ENCODE measurements at regions not wholly inside any gene's neighbourhood (a gene's known extent, or its start where the extent isn't known, plus 50 kb on each side); places are given as distances from the start of the nearest gene placed in this dataset.

DNA sequence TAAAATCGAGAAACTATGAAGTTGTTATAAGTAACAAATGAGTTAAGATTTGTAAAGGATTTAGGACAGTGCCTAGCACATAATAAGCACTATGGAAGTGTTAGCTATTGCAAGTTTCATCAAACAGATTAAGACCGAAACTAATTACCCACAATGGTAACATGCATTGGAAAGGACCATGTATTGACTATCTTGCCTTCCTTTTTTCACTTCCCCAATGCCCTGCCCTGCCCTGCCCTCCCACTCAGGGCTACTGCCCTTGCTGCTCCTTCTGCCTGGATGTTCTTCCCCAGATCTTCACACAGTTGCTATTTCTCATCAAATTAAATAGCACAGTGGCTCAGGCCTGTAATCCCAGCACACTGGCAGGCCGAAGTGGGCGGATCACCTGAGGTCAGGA lies 202.1 kb upstream of the PSMD7 start:
- no peak overlapping the region for H3K18ac ChIP-seq (ENCODE audit: low read depth, low read length)
- H3K27ac ChIP-seq (ENCODE audit: insufficient read depth, low read length), result no peak overlapping the region
- 70% methylated on average over 1 of the region's 4 CpGs; no CpG with 5 or more reads in 1 of the 2 experiments for WGBS, 2 experiments (ENCODE audit: extremely low coverage in 2 of 2, insufficient read length in 1 of 2)
- H3K4me1 ChIP-seq (ENCODE audit: control insufficient read depth, insufficient read depth, low read length), result no peaks in the 10 kb centered on the region
- H2BK5ac ChIP-seq (ENCODE audit: low read depth, low read length, poor library complexity, severe bottlenecking), result no peak overlapping the region
- H3K27me3 ChIP-seq (ENCODE audit: control insufficient read depth, insufficient read depth, low read length), result no peaks in the 10 kb centered on the region
- H3K56ac ChIP-seq (ENCODE audit: extremely low read depth, insufficient read depth, low read length), result no peak overlapping the region
- H3K23ac ChIP-seq (ENCODE audit: low read depth, low read length), result no peak overlapping the region
- H4K8ac ChIP-seq (ENCODE audit: low read depth in 2 of 2, low read length in 2 of 2), result no peak overlapping the region
- H3K9me3 ChIP-seq (ENCODE audit: control insufficient read depth, insufficient read depth, low read length), result no peaks in the 10 kb centered on the region; the same call in 1 of the 2 replicates
- H2BK20ac ChIP-seq (ENCODE audit: low read depth, low read length), result no peak overlapping the region
- CTCF ChIA-PET, result interaction anchor here (0.7 kb wide), 1 partner anchor 22 kb away, joined by 3 read pairs; no protein-coding TSS in a partner anchor
- H4K91ac ChIP-seq (ENCODE audit: insufficient read depth, low read depth, low read length), result no peak overlapping the region
- no peak overlapping the region for H3K4ac ChIP-seq (ENCODE audit: low read depth, low read length)
- H2AK5ac ChIP-seq (ENCODE audit: low read depth, low read length), result no peak overlapping the region
- H4K5ac ChIP-seq (ENCODE audit: low read depth, low read length), result no peak overlapping the region
- dilution Hi-C loops (cut with HindIII; ENCODE audit: low sequenced_read_pairs, unreplicated experiment) (no loop called here), intact Hi-C loops (cut with micrococcal nuclease) (no loop called here), in situ Hi-C loops (cut with MboI; ENCODE audit: low sequenced_read_pairs) (no loop called here)
- H3K9ac ChIP-seq (ENCODE audit: low read depth, low read length), result no peak overlapping the region
- no peak overlapping the region for H3K4me2 ChIP-seq (ENCODE audit: low read depth, low read length)
- H2AFZ ChIP-seq (replicated peaks; ENCODE audit: low read length, poor library complexity), result no peak overlapping the region
- no TSS peak for BruUV-seq (replicated peaks)
- no peaks in the 10 kb centered on the region for H3K36me3 ChIP-seq (ENCODE audit: control insufficient read depth, insufficient read depth, low read length)
- no peaks in the 10 kb centered on the region for H4K20me1 ChIP-seq (ENCODE audit: insufficient read depth, low read length)
- no peaks in the 10 kb centered on the region for H3K79me1 ChIP-seq (ENCODE audit: low read depth in 1 of 2, low read length in 2 of 2)
- no peak for ATAC-seq (ENCODE audit: low read depth)
- no peak overlapping the region for H2AK9ac ChIP-seq (replicated peaks; ENCODE audit: low read depth, low read length, poor library complexity)
- DNase-seq, result no peak
- POLR2A ChIA-PET (ENCODE audit: unreplicated experiment), result no interaction called here
- no peak overlapping the region for H2BK120ac ChIP-seq (ENCODE audit: low read depth, low read length)
- no peak overlapping the region for H2BK15ac ChIP-seq (ENCODE audit: low read depth, low read length)
- H3K9me1 ChIP-seq (ENCODE audit: insufficient read depth, low read length), result no peaks in the 10 kb centered on the region
- H3K4me3 ChIP-seq (ENCODE audit: insufficient read depth, low read depth, low read length), result no peak overlapping the region
- no peak for TF ChIP-seq RCOR1 (IDR thresholded peaks at IDR 0.05; ENCODE audit: insufficient replicate concordance, low read length)
- TF ChIP-seq POLR2A (IDR thresholded peaks at IDR 0.05; ENCODE audit: low read depth, low read length), result no peak
- TF ChIP-seq RFX5 (IDR thresholded peaks at IDR 0.05; ENCODE audit: low read depth, low read length), result no peak
- TF ChIP-seq CHD1 (IDR thresholded peaks at IDR 0.05; ENCODE audit: low read depth, low read length), result no peak
- TF ChIP-seq, protein P1, sequence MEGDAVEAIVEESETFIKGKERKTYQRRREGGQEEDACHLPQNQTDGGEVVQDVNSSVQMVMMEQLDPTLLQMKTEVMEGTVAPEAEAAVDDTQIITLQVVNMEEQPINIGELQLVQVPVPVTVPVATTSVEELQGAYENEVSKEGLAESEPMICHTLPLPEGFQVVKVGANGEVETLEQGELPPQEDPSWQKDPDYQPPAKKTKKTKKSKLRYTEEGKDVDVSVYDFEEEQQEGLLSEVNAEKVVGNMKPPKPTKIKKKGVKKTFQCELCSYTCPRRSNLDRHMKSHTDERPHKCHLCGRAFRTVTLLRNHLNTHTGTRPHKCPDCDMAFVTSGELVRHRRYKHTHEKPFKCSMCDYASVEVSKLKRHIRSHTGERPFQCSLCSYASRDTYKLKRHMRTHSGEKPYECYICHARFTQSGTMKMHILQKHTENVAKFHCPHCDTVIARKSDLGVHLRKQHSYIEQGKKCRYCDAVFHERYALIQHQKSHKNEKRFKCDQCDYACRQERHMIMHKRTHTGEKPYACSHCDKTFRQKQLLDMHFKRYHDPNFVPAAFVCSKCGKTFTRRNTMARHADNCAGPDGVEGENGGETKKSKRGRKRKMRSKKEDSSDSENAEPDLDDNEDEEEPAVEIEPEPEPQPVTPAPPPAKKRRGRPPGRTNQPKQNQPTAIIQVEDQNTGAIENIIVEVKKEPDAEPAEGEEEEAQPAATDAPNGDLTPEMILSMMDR (conservative IDR thresholded peaks at IDR 0.05; ENCODE audit: low read depth, low read length), result no peak
- no peak for TF ChIP-seq CEBPB (IDR thresholded peaks at IDR 0.05; ENCODE audit: low read depth, low read length)
- TF ChIP-seq RAD21 (IDR thresholded peaks at IDR 0.05; ENCODE audit: low read length), result no peak
- TF ChIP-seq, protein P2, sequence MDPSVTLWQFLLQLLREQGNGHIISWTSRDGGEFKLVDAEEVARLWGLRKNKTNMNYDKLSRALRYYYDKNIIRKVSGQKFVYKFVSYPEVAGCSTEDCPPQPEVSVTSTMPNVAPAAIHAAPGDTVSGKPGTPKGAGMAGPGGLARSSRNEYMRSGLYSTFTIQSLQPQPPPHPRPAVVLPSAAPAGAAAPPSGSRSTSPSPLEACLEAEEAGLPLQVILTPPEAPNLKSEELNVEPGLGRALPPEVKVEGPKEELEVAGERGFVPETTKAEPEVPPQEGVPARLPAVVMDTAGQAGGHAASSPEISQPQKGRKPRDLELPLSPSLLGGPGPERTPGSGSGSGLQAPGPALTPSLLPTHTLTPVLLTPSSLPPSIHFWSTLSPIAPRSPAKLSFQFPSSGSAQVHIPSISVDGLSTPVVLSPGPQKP (IDR thresholded peaks at IDR 0.05; ENCODE audit: borderline replicate concordance, low read depth, low read length), result no peak
- TF ChIP-seq NFE2L2 (IDR thresholded peaks at IDR 0.05; ENCODE audit: low read depth, low read length), result no peak
- TF ChIP-seq MAFK (IDR thresholded peaks at IDR 0.05; ENCODE audit: low read depth, low read length), result no peak
- TF ChIP-seq FOS (IDR thresholded peaks at IDR 0.05; ENCODE audit: low read depth, low read length), result no peak
- TF ChIP-seq, protein P3, sequence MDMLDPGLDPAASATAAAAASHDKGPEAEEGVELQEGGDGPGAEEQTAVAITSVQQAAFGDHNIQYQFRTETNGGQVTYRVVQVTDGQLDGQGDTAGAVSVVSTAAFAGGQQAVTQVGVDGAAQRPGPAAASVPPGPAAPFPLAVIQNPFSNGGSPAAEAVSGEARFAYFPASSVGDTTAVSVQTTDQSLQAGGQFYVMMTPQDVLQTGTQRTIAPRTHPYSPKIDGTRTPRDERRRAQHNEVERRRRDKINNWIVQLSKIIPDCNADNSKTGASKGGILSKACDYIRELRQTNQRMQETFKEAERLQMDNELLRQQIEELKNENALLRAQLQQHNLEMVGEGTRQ (IDR thresholded peaks at IDR 0.05; ENCODE audit: low read depth, low read length), result no peak
- TF ChIP-seq MXI1 (IDR thresholded peaks at IDR 0.05; ENCODE audit: borderline replicate concordance, low read depth, low read length), result no peak
- no peak for TF ChIP-seq BHLHE40 (IDR thresholded peaks at IDR 0.05; ENCODE audit: low read depth, low read length)
- no peak overlapping the region for H3K14ac ChIP-seq (replicated peaks; ENCODE audit: low read depth, low read length)
